ENCODE measurements at regions not wholly inside any gene's neighbourhood (a gene's known extent, or its start where the extent isn't known, plus 50 kb on each side); places are given as distances from the start of the nearest gene placed in this dataset.

- TF ChIP-seq, protein P1, sequence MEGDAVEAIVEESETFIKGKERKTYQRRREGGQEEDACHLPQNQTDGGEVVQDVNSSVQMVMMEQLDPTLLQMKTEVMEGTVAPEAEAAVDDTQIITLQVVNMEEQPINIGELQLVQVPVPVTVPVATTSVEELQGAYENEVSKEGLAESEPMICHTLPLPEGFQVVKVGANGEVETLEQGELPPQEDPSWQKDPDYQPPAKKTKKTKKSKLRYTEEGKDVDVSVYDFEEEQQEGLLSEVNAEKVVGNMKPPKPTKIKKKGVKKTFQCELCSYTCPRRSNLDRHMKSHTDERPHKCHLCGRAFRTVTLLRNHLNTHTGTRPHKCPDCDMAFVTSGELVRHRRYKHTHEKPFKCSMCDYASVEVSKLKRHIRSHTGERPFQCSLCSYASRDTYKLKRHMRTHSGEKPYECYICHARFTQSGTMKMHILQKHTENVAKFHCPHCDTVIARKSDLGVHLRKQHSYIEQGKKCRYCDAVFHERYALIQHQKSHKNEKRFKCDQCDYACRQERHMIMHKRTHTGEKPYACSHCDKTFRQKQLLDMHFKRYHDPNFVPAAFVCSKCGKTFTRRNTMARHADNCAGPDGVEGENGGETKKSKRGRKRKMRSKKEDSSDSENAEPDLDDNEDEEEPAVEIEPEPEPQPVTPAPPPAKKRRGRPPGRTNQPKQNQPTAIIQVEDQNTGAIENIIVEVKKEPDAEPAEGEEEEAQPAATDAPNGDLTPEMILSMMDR (conservative IDR thresholded peaks at IDR 0.05 in 1 of 2, IDR thresholded peaks at IDR 0.05 in 1 of 2; ENCODE audit: extremely low read depth in 1 of 2, insufficient read depth in 1 of 2, low read depth in 1 of 2, low read length in 2 of 2): no peak
- TF ChIP-seq EZH2 (IDR thresholded peaks at IDR 0.05; ENCODE audit: borderline replicate concordance, low read length): no peak
Observed at GRCh38 chr10:130404476-130405055, 268.4 kb downstream of the GLRX3 start.
